HEK293T (cell line): ENCODE measurements at regions not wholly inside any gene's neighbourhood (a gene's known extent, or its start where the extent isn't known, plus 50 kb on each side); places are given as distances from the start of the nearest gene placed in this dataset.

Experiments used
- CTCF ChIA-PET: fragments of 350-600 bp; formaldehyde crosslinking; extraction: SDS; loops from one replicate; lab custom pipeline; 2021; ENCODE audit warnings: antibody characterized with exemption, inconsistent platforms; lab: Yijun Ruan, JAX
- POLR2A ChIA-PET: fragments of 350-600 bp; formaldehyde crosslinking; extraction: SDS; loops from one replicate; lab custom pipeline; 2020; ENCODE audit warnings: antibody characterized with exemption, inconsistent platforms; lab: Yijun Ruan, JAX
- DNase-seq: peaks from one replicate; pipeline ENCODE4 v3.0.0; 2012; ENCODE audit warnings: mixed read lengths; ENCODE audit errors: extremely low spot score
- ARNT ChIP-seq: fragments of 450-650 bp; IDR thresholded peaks from 2 replicates; pipeline ENCODE4 v1.6.1; 2017; ENCODE audit warnings: mild to moderate bottlenecking
- BHLHE40 ChIP-seq: fragments of 450-650 bp; IDR thresholded peaks from 2 replicates; pipeline ENCODE4 v1.6.1; 2016; ENCODE audit warnings: mild to moderate bottlenecking, moderate library complexity, borderline replicate concordance
- CTBP1 ChIP-seq: fragments of 450-650 bp; IDR thresholded peaks from 2 replicates; pipeline ENCODE4 v1.6.1; 2016; ENCODE audit warnings: borderline replicate concordance
- ELF4 ChIP-seq: fragments of 450-650 bp; IDR thresholded peaks from 2 replicates; pipeline ENCODE4 v1.6.1; 2017; ENCODE audit warnings: antibody characterized with exemption
- FOXA1 ChIP-seq: fragments of 450-650 bp; IDR thresholded peaks from 2 replicates; pipeline ENCODE4 v1.6.1; 2016; ENCODE audit warnings: mild to moderate bottlenecking
- FOXK2 ChIP-seq: fragments of 450-650 bp; IDR thresholded peaks from 2 replicates; pipeline ENCODE4 v1.6.1; 2016; ENCODE audit warnings: mild to moderate bottlenecking
- FOXM1 ChIP-seq: fragments of 450-650 bp; IDR thresholded peaks from 2 replicates; pipeline ENCODE4 v1.6.1; 2017; ENCODE audit warnings: mild to moderate bottlenecking, borderline replicate concordance
- HDGF ChIP-seq: fragments of 450-650 bp; IDR thresholded peaks from 2 replicates; pipeline ENCODE4 v1.6.1; 2017; ENCODE audit warnings: antibody characterized with exemption, borderline replicate concordance
- L3MBTL2 ChIP-seq: fragments of 450-650 bp; conservative IDR thresholded peaks from 2 replicates; pipeline ENCODE4 v1.6.1; 2016; ENCODE audit warnings: mild to moderate bottlenecking
- LEF1 ChIP-seq: fragments of 450-650 bp; IDR thresholded peaks from 2 replicates; pipeline ENCODE4 v1.6.1; 2017; ENCODE audit warnings: mild to moderate bottlenecking, borderline replicate concordance
- NFRKB ChIP-seq: fragments of 450-650 bp; IDR thresholded peaks from 2 replicates; pipeline ENCODE4 v1.6.1; 2016; ENCODE audit warnings: mild to moderate bottlenecking, moderate library complexity
- SP1 ChIP-seq: fragments of 450-650 bp; IDR thresholded peaks from 2 replicates; pipeline ENCODE4 v1.6.1; 2017
- SUZ12 ChIP-seq: fragments of 450-650 bp; IDR thresholded peaks from 2 replicates; pipeline ENCODE4 v1.6.1; 2016; ENCODE audit warnings: mild to moderate bottlenecking
- TARDBP ChIP-seq: fragments of 450-650 bp; IDR thresholded peaks from 2 replicates; pipeline ENCODE4 v1.6.1; 2016
- ZNF384 ChIP-seq: fragments of 450-650 bp; IDR thresholded peaks from 2 replicates; pipeline ENCODE4 v1.6.1; 2016
- TF ChIP-seq, protein P1 (sequence below): fragments of 450-650 bp; IDR thresholded peaks from 2 replicates; pipeline ENCODE4 v1.6.1; 2016

- TF ChIP-seq FOXM1 (no peak), BHLHE40 (no peak), HDGF (no peak), LEF1 (no peak), L3MBTL2 (no peak), TARDBP (no peak), ZNF384 (no peak), ELF4 (no peak), ARNT (no peak), SUZ12 (no peak), SP1 (no peak), FOXK2 (no peak), CTBP1 (no peak), FOXA1 (no peak), NFRKB (no peak)
- ChIA-PET CTCF (no interaction called here), POLR2A (no interaction called here)
- DNase-seq = no peak
These were observed 186.1 kb downstream of the TJP1 start for GRCh38 chr15:29636140-29636539.

- no peak for DNase-seq
- CTCF ChIA-PET = no interaction called here
- TF ChIP-seq FOXA1 (no peak), TARDBP (no peak), FOXM1 (no peak), ARNT (no peak), LEF1 (no peak), CTBP1 (no peak), L3MBTL2 (no peak), ZNF384 (no peak), HDGF (no peak), FOXK2 (no peak), SP1 (no peak), NFRKB (no peak), SUZ12 (no peak), BHLHE40 (no peak)
- POLR2A ChIA-PET = no interaction called here
These were observed 186.7 kb downstream of the TJP1 start for GRCh38 chr15:29635513-29636098.

DNA sequence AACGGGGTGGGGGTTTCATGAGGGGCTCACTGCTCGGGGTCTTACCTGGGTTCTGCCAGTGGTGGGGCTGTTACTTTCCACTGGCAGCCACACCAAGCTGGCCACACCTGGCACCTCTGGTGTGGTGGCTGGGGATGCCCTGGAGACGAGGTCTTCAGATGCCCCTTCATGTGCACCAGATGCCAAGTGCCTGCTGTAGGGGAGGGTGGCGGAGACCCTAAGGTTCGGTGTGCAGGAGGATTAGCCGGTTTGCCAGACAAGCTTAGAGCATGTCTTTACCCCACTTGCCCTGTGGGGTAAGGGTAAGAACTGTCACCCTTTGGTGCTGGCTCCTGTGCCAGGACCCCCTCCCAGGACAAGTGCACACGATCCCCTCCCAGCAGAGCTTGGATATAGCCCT lies 188.3 kb downstream of the TJP1 start:
- ChIA-PET POLR2A (no interaction called here), CTCF (interaction anchor here (0.6 kb wide), 1 partner anchor 312 kb away, joined by 3 read pairs; no protein-coding TSS in a partner anchor)
- no peak for DNase-seq
- no peak for TF ChIP-seq L3MBTL2
- TF ChIP-seq FOXK2 = no peak
- no peak for TF ChIP-seq CTBP1
- TF ChIP-seq HDGF = no peak

DNA sequence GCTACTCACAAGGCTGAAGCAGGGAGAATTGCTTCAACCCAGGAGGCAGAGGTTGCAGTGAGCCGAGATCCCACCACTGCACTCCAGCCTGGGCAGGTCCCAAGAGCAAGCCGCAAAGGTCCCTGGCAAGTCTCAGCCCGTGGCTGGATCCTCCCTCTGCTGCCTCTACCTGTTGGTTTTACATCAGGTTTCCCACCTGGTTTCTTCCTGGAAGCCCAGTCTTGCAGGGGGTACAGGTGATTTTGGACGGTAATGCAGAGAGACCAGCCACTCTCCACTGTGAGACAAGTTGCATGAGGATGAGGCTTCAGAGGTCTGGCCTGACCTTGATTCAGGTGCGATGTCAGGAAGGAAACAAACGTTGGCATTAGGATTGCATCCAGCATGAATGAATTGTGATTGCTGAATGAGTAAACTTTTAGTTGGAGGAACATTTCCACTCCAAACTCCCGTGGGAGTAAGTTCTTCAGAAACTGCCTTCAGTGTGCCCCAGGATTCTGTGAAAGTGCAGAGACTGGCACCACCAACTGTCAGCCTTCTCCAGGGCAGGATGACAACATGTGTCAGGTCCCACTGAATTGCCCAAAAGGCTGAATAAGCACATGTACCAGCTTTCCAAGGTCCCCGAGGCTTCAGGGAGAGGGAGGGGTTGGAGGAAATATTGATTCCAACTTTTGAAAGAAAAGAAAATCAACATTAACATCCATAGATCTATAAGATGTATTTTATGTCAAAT lies 189.4 kb downstream of the TJP1 start:
- CTCF ChIA-PET = no interaction called here
- TF ChIP-seq LEF1 = no peak
- no peak for TF ChIP-seq ZNF384
- no peak for TF ChIP-seq NFRKB
- no peak for TF ChIP-seq BHLHE40
- no peak for TF ChIP-seq SP1
- no peak for TF ChIP-seq L3MBTL2
- no peak for TF ChIP-seq HDGF
- TF ChIP-seq, protein P1, sequence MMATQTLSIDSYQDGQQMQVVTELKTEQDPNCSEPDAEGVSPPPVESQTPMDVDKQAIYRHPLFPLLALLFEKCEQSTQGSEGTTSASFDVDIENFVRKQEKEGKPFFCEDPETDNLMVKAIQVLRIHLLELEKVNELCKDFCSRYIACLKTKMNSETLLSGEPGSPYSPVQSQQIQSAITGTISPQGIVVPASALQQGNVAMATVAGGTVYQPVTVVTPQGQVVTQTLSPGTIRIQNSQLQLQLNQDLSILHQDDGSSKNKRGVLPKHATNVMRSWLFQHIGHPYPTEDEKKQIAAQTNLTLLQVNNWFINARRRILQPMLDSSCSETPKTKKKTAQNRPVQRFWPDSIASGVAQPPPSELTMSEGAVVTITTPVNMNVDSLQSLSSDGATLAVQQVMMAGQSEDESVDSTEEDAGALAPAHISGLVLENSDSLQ = no peak
- no peak for TF ChIP-seq ELF4
- no peak for TF ChIP-seq CTBP1
- TF ChIP-seq ARNT = no peak
- no peak for TF ChIP-seq FOXM1
- TF ChIP-seq SUZ12 = no peak
- no peak for DNase-seq
- POLR2A ChIA-PET = no interaction called here

DNA sequence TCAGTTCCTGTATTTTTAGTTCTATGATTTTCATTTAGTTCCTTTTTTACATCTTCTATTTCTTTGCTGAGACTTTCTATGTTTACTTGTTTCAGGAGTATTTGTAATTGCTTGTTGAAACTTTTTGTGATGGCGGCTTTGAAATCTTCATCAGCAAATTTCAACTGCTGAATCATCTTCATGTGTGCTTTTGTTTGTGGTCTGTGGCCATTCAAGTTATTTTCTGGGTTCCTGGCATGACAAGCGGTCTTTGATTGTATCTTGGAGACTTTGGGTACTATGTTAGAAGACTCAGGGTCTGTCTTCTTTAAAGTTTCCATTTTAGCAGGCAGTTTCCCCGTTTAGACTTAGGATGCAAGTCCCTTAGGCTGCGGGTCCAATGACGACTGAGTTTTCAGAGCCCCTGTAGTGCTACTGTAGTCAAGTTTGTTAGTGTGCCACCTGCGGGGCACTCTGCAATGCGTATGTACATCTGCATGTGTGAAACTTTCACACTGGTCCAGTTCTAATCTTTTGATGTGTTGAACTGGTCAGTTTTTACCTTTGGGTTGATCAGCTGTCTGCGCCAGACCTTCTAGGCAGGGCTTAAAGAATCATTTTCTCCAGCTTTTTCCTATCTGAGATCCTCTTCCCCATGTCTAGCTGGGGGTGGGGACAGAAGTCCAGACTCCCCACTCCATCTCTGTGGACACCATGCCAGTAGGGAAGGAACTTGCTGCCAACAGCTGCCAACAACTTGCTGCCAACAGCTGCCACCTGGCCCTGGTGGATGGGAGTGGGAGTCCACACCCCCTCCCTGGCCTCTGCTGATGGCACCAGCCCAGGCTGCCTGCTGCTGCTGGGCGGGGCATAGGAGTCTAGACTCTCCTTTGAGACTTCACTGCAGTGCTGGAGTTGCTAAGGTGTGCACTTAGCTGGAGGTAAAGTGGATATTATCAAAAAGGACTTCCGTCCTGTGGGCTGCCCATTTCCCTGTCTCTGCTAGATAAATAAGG lies 190.9 kb downstream of the TJP1 start:
- TF ChIP-seq L3MBTL2 (no peak), LEF1 (no peak), FOXK2 (no peak), SP1 (no peak), FOXA1 (no peak), SUZ12 (no peak), CTBP1 (no peak), FOXM1 (no peak), ZNF384 (no peak), ELF4 (no peak), HDGF (no peak), BHLHE40 (no peak), NFRKB (no peak), TARDBP (no peak)
- TF ChIP-seq, protein P1 = no peak
- CTCF ChIA-PET = no interaction called here
- no peak for DNase-seq
- POLR2A ChIA-PET = interaction anchor here (1.0 kb wide), 1 partner anchor 19 kb away, joined by 3 read pairs; no protein-coding TSS in a partner anchor
